Neural progenitor cell (in vitro differentiated cells): ENCODE measurements at regions not wholly inside any gene's neighbourhood (a gene's known extent, or its start where the extent isn't known, plus 50 kb on each side); places are given as distances from the start of the nearest gene placed in this dataset.
"Not testable (repeated sequence)": the region's sequence is repeated elsewhere in the genome, so short reads cannot be mapped to it uniquely, and the experiment has no call there.

Experiments used
- DNase-seq: peaks from one replicate; pipeline ENCODE4 v3.0.0-alpha.2; 2016; ENCODE audit warnings: low spot score
- H2AFZ ChIP-seq: fragments of 200-600 bp; sonication (generic); replicated peaks from 2 replicates; pipeline ENCODE4 v1.6.1; 2016; ENCODE audit warnings: antibody characterized with exemption
- H3F3A ChIP-seq: fragments of 200-600 bp; sonication (generic); 2 replicates; pipeline ENCODE4 v1.6.1; 2016; ENCODE audit warnings: antibody characterized with exemption, low read depth
- H3K27ac ChIP-seq: fragments of 200-600 bp; sonication (generic); 2 replicates; pipeline ENCODE4 v1.5.1; 2016; ENCODE audit warnings: mild to moderate bottlenecking
- H3K27me3 ChIP-seq: fragments of 200-600 bp; sonication (generic); 2 replicates; pipeline ENCODE4 v1.6.1; 2016; ENCODE audit warnings: mild to moderate bottlenecking, moderate library complexity
- H3K36me3 ChIP-seq: fragments of 200-600 bp; sonication (generic); 2 replicates; pipeline ENCODE4 v1.5.1; 2016
- H3K4me1 ChIP-seq: fragments of 200-600 bp; sonication (generic); 2 replicates; pipeline ENCODE4 v1.6.1; 2016; ENCODE audit warnings: mixed run types
- H3K4me2 ChIP-seq: fragments of 200-600 bp; sonication (generic); 2 replicates; pipeline ENCODE4 v1.6.1; 2016
- H3K4me3 ChIP-seq: fragments of 200-600 bp; sonication (generic); 2 replicates; pipeline ENCODE4 v1.5.1; 2016
- H3K79me2 ChIP-seq: fragments of 200-600 bp; sonication (generic); 2 replicates; pipeline ENCODE4 v1.6.1; 2016; ENCODE audit warnings: low read depth
- H3K9ac ChIP-seq: fragments of 200-600 bp; sonication (generic); 2 replicates; pipeline ENCODE4 v1.6.1; 2016
- H3K9me3 ChIP-seq: fragments of 200-600 bp; sonication (generic); 2 replicates; pipeline ENCODE4 v1.5.1; 2016; ENCODE audit warnings: low read depth
- H4K20me1 ChIP-seq: fragments of 200-600 bp; sonication (generic); 2 replicates; pipeline ENCODE4 v1.6.1; 2016; ENCODE audit warnings: low read depth
- H3K27ac Mint-ChIP-seq: 3 replicates; pipeline ENCODE4 v1.8.0; 2021; ENCODE audit warnings: mixed read lengths
- H3K27me3 Mint-ChIP-seq: 2 replicates; pipeline ENCODE4 v1.8.0; 2022; ENCODE audit warnings: low read depth, mild to moderate bottlenecking, inconsistent platforms, moderate library complexity, mixed read lengths; ENCODE audit not compliant: insufficient read depth
- H3K36me3 Mint-ChIP-seq: 3 replicates; pipeline ENCODE4 v1.8.0; 2021; ENCODE audit warnings: mixed read lengths
- H3K4me1 Mint-ChIP-seq: 3 replicates; pipeline ENCODE4 v1.8.0; 2021; ENCODE audit warnings: mixed read lengths
- H3K4me3 Mint-ChIP-seq: 3 replicates; pipeline ENCODE4 v1.8.0; 2021; ENCODE audit warnings: mild to moderate bottlenecking, moderate library complexity, mixed read lengths
- H3K9me3 Mint-ChIP-seq: 3 replicates; pipeline ENCODE4 v1.8.0; 2020; ENCODE audit warnings: mixed read lengths
- EZH2 ChIP-seq: fragments of 200-600 bp; sonication (generic); IDR thresholded peaks from 2 replicates; pipeline ENCODE4 v1.6.1; 2017; ENCODE audit warnings: antibody characterized with exemption, mild to moderate bottlenecking, moderate library complexity
- EZH2phosphoT487 ChIP-seq: fragments of 200-600 bp; sonication (generic); IDR thresholded peaks from 2 replicates; pipeline ENCODE4 v1.6.1; 2017; ENCODE audit warnings: antibody characterized with exemption
- TF ChIP-seq, protein P1 (sequence below): fragments of 200-600 bp; sonication (generic); IDR thresholded peaks from 2 replicates; pipeline ENCODE4 v1.5.1; 2017; ENCODE audit warnings: antibody characterized with exemption, mild to moderate bottlenecking

DNA sequence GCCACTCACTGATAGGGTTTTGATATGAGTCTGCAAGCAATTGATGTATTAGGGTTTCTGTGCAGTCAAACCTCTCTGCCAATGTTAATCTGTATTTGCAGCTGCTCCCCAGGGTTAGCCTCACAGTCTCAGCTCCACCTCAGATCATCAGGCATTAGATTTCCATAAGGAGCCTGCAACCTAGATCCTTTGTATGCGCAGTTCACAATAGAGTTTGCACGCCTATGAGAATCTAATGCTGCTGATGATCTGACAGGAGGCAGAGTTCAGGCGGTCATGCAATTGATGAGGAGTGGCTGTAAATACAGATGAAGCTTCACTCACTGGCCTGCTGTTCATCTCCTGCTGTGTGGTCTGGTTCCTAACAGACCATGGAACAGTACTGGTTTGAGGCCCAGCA lies 280.6 kb downstream of the PAPSS1 start:
- no peaks in the 10 kb centered on the region for H3F3A ChIP-seq
- no peak for DNase-seq
- H3K9me3 Mint-ChIP-seq: no peaks in the 10 kb centered on the region
- no peak overlapping the region for H3K9ac ChIP-seq
- H3K27ac Mint-ChIP-seq: no peak overlapping the region
- no peaks in the 10 kb centered on the region for H4K20me1 ChIP-seq
- TF ChIP-seq, protein P1, sequence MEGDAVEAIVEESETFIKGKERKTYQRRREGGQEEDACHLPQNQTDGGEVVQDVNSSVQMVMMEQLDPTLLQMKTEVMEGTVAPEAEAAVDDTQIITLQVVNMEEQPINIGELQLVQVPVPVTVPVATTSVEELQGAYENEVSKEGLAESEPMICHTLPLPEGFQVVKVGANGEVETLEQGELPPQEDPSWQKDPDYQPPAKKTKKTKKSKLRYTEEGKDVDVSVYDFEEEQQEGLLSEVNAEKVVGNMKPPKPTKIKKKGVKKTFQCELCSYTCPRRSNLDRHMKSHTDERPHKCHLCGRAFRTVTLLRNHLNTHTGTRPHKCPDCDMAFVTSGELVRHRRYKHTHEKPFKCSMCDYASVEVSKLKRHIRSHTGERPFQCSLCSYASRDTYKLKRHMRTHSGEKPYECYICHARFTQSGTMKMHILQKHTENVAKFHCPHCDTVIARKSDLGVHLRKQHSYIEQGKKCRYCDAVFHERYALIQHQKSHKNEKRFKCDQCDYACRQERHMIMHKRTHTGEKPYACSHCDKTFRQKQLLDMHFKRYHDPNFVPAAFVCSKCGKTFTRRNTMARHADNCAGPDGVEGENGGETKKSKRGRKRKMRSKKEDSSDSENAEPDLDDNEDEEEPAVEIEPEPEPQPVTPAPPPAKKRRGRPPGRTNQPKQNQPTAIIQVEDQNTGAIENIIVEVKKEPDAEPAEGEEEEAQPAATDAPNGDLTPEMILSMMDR: no peak
- no peak for TF ChIP-seq EZH2phosphoT487
- no peak for TF ChIP-seq EZH2
- no peaks in the 10 kb centered on the region for H3K9me3 ChIP-seq
- H3K4me3 ChIP-seq: no peak overlapping the region
- H3K4me1 ChIP-seq: no peaks in the 10 kb centered on the region
- H3K4me2 ChIP-seq: no peak overlapping the region
- no peaks in the 10 kb centered on the region for H3K27me3 ChIP-seq
- no peaks in the 10 kb centered on the region for H3K36me3 Mint-ChIP-seq
- H3K27ac ChIP-seq: no peak overlapping the region
- H3K36me3 ChIP-seq: no peaks in the 10 kb centered on the region
- no peak overlapping the region for H2AFZ ChIP-seq
- H3K27me3 Mint-ChIP-seq: no peaks in the 10 kb centered on the region
- no peaks in the 10 kb centered on the region for H3K79me2 ChIP-seq
- no peak overlapping the region for H3K4me3 Mint-ChIP-seq
- no peaks in the 10 kb centered on the region for H3K4me1 Mint-ChIP-seq

DNA sequence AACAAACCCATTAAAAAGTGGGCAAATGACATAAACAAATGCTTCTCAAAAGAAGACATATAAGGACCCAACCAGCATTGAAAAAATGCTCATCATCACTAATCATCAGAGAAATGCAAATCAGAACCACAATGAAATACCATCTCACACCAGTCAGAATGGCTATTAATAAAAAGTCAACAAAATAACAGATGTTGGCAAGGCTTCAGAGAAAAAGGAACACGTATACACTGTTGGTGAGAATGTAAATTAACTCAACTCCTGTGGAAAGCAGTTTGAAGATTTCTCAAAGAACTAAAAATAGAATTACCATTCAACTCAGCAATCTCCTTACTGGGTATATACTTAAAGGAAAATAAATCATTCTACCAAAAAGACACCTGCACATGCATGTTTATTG lies 283.6 kb downstream of the PAPSS1 start:
- H3K27me3 ChIP-seq, H3K36me3 ChIP-seq, H3K9me3 ChIP-seq, H3K36me3 Mint-ChIP-seq, H2AFZ ChIP-seq, H3K4me1 ChIP-seq, H3F3A ChIP-seq, H3K79me2 ChIP-seq, H3K9ac ChIP-seq, H3K27ac Mint-ChIP-seq, H3K4me3 Mint-ChIP-seq, DNase-seq, H4K20me1 ChIP-seq, H3K4me3 ChIP-seq, H3K4me1 Mint-ChIP-seq, H3K27ac ChIP-seq, H3K27me3 Mint-ChIP-seq, H3K9me3 Mint-ChIP-seq, H3K4me2 ChIP-seq: not testable (repeated sequence)

DNA sequence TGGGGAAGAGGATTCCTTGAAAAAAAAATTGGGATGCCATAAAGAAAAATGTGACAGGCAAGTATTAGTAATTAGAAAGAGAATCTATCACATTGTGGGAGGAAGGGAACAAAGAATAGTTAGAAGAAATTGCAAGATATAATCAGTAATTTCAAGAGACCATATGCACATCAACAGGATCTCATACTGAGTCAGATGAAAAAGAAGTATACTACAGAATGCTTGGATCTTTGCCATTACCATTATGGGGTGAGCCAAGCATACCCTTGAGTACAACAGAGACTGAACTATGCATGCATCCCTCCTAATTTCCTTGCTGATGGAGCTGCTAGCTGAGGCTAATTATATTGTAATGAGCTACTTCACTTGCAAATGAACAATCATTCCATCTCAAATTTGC lies 287.6 kb downstream of the PAPSS1 start:
- no peaks in the 10 kb centered on the region for H4K20me1 ChIP-seq
- H3K4me1 Mint-ChIP-seq: no peaks in the 10 kb centered on the region
- no peaks in the 10 kb centered on the region for H3F3A ChIP-seq
- no peaks in the 10 kb centered on the region for H3K9me3 ChIP-seq
- H3K9me3 Mint-ChIP-seq: no peaks in the 10 kb centered on the region
- no peaks in the 10 kb centered on the region for H3K27me3 Mint-ChIP-seq
- H2AFZ ChIP-seq: no peak overlapping the region
- no peaks in the 10 kb centered on the region for H3K79me2 ChIP-seq
- no peaks in the 10 kb centered on the region for H3K36me3 Mint-ChIP-seq
- DNase-seq: no peak
- no peak overlapping the region for H3K27ac Mint-ChIP-seq
- H3K4me3 Mint-ChIP-seq: no peak overlapping the region
- H3K36me3 ChIP-seq: no peaks in the 10 kb centered on the region
- H3K4me1 ChIP-seq: no peaks in the 10 kb centered on the region
- H3K4me3 ChIP-seq: no peak overlapping the region
- H3K27me3 ChIP-seq: no peaks in the 10 kb centered on the region
- no peak overlapping the region for H3K4me2 ChIP-seq
- no peak overlapping the region for H3K27ac ChIP-seq
- no peak for TF ChIP-seq EZH2
- TF ChIP-seq, protein P1: no peak
- TF ChIP-seq EZH2phosphoT487: no peak
- H3K9ac ChIP-seq: no peak overlapping the region

DNA sequence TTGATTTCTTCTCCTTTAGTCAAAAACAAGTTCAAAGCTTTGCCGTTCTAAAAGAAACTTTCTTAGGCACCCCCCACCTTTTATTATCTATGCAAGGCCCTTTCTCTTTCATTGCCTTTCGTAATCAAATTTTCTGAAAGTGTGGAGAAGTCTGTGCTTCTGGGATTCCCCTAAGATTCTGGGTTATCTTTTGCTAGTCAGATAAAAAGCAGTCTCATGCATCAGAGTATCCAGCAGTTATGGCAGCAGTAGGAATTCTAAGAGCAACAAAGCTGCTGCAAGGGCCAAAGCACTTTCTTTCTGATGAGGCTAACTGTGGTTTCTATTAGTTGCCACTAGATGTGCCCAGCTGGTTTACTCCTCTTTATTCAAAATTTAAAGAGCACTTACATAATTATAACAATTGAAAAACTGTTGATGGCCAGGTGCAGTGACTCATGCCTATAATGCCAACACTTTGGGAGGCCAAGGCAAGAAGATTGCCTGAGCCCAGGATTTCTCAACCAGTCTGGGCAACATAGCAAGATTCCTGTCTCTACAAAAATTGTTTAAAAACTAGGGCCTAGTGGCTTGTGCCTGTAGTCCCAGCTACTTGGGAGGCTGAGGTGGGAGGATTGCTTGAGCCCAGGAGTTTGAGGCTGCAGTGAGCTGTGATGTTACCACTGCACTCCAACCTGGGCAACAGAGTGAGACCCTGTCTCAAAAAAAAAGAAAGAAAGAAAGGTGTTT lies 296.2 kb downstream of the PAPSS1 start:
- H3K27me3 Mint-ChIP-seq: peaks cover 2% of the 10 kb centered on the region
- H3K27ac ChIP-seq: no peak overlapping the region
- TF ChIP-seq, protein P1: no peak
- TF ChIP-seq EZH2 (no peak), EZH2phosphoT487 (no peak)
- H3K27ac Mint-ChIP-seq: no peak overlapping the region
- H3K27me3 ChIP-seq: no peaks in the 10 kb centered on the region
- H3K36me3 ChIP-seq: no peaks in the 10 kb centered on the region
- no peak overlapping the region for H3K4me3 ChIP-seq
- no peaks in the 10 kb centered on the region for H3F3A ChIP-seq
- no peaks in the 10 kb centered on the region for H4K20me1 ChIP-seq
- peaks cover 2% of the 10 kb centered on the region for H3K9me3 Mint-ChIP-seq
- H3K4me1 Mint-ChIP-seq: no peaks in the 10 kb centered on the region
- no peak overlapping the region for H3K9ac ChIP-seq
- DNase-seq: no peak
- no peaks in the 10 kb centered on the region for H3K4me1 ChIP-seq
- no peak overlapping the region for H3K4me2 ChIP-seq
- no peak overlapping the region for H2AFZ ChIP-seq
- H3K79me2 ChIP-seq: no peaks in the 10 kb centered on the region
- no peak overlapping the region for H3K4me3 Mint-ChIP-seq
- no peaks in the 10 kb centered on the region for H3K36me3 Mint-ChIP-seq
- H3K9me3 ChIP-seq: no peaks in the 10 kb centered on the region

DNA sequence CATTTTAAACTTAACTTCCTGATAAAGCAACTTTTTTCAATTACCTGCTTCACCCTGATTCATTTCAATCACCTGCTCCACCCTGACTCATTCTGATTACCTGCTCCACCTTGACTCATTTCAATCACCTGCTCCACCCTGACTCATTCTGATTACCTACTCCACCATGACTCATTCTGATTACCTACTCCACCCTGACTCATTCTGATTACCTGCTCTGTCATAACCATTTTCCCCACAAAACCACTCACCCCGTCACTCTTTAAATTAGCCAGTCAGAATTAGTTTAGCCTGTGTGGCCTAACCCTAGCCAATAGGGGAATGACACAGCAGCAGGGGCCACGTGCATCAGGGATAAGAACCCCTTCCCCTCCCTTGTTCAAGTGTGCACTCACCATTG lies 300.5 kb downstream of the PAPSS1 start:
- not testable (repeated sequence) for H3F3A ChIP-seq, H3K4me3 ChIP-seq, H3K27me3 ChIP-seq, H2AFZ ChIP-seq, DNase-seq, H3K9ac ChIP-seq, H3K4me1 Mint-ChIP-seq, H3K27me3 Mint-ChIP-seq, H3K27ac Mint-ChIP-seq, H3K36me3 Mint-ChIP-seq, H3K9me3 Mint-ChIP-seq, H3K9me3 ChIP-seq, H3K4me2 ChIP-seq, H3K79me2 ChIP-seq, H3K27ac ChIP-seq, H3K36me3 ChIP-seq, H4K20me1 ChIP-seq, H3K4me3 Mint-ChIP-seq
- H3K4me1 ChIP-seq: peaks cover 10% of the 10 kb centered on the region
